ENCODE measurements at regions not wholly inside any gene's neighbourhood (a gene's known extent, or its start where the extent isn't known, plus 50 kb on each side); places are given as distances from the start of the nearest gene placed in this dataset.
"Not testable (repeated sequence)": the region's sequence is repeated elsewhere in the genome, so short reads cannot be mapped to it uniquely, and the experiment has no call there.

GRCh38 chr11:36792996-36793914, 195.2 kb upstream of the RAG2 start:
- FAIRE-seq, result no peak

- FAIRE-seq, result no peak
Measured at GRCh38 chr11:36791957-36792356, 193.9 kb upstream of the RAG2 start.

- FAIRE-seq, result no peak
Measured at GRCh38 chr11:36790526-36790925, 192.5 kb upstream of the RAG2 start.

GRCh38 chr11:36783808-36784207, 185.8 kb upstream of the RAG2 start:
- FAIRE-seq, result no peak

GRCh38 chr11:36779791-36780190, 181.8 kb upstream of the RAG2 start:
- FAIRE-seq, result no peak

- no peak for FAIRE-seq
Measured at GRCh38 chr11:36777311-36777710, 179.3 kb upstream of the RAG2 start.

- FAIRE-seq, result no peak
Measured at GRCh38 chr11:36775756-36776155, 177.7 kb upstream of the RAG2 start.

GRCh38 chr11:36775130-36775529, 177.1 kb upstream of the RAG2 start:
- no peak for FAIRE-seq

GRCh38 chr11:36774603-36775002, 176.6 kb upstream of the RAG2 start:
- no peak for FAIRE-seq

GRCh38 chr11:36763187-36763586, 165.2 kb upstream of the RAG2 start:
- no peak for FAIRE-seq

- no peak for FAIRE-seq
Measured at GRCh38 chr11:36757075-36757474, 159.0 kb upstream of the RAG2 start.

- no peak for FAIRE-seq
Measured at GRCh38 chr11:36753960-36754359, 155.9 kb upstream of the RAG2 start.

- no peak for FAIRE-seq
Measured at GRCh38 chr11:36751996-36752395, 154.0 kb upstream of the RAG2 start.

- no peak for FAIRE-seq
Measured at GRCh38 chr11:36751335-36751781, 153.3 kb upstream of the RAG2 start.

- FAIRE-seq, result no peak
Measured at GRCh38 chr11:36750349-36750748, 152.3 kb upstream of the RAG2 start.

- no peak for FAIRE-seq
Measured at GRCh38 chr11:36748836-36749235, 150.8 kb upstream of the RAG2 start.

- FAIRE-seq, result peak; percentile 93
Measured at GRCh38 chr11:36746886-36747710, 149.1 kb upstream of the RAG2 start.

GRCh38 chr11:36744375-36745168, 146.5 kb upstream of the RAG2 start:
- FAIRE-seq, result no peak

- FAIRE-seq, result no peak
Measured at GRCh38 chr11:36743039-36743438, 145.0 kb upstream of the RAG2 start.

- FAIRE-seq, result no peak
Measured at GRCh38 chr11:36741515-36741914, 143.5 kb upstream of the RAG2 start.

GRCh38 chr11:36738292-36738861, 140.3 kb upstream of the RAG2 start:
- no peak for FAIRE-seq

GRCh38 chr11:36736103-36736502, 138.1 kb upstream of the RAG2 start:
- FAIRE-seq, result no peak

- FAIRE-seq, result not testable (repeated sequence)
Measured at GRCh38 chr11:36733721-36734120, 135.7 kb upstream of the RAG2 start.

Measured in G401.6 (cell line).